HG02678 (cell line): ENCODE measurements at regions not wholly inside any gene's neighbourhood (a gene's known extent, or its start where the extent isn't known, plus 50 kb on each side); places are given as distances from the start of the nearest gene placed in this dataset.

Source experiments
- ATAC-seq: cut with Tn5 transposase; IDR thresholded peaks from one replicate; pipeline ENCODE4 v1.9.1; 2021; ENCODE audit warnings: mild to moderate bottlenecking, moderate library complexity; ENCODE audit not compliant: unreplicated experiment

DNA sequence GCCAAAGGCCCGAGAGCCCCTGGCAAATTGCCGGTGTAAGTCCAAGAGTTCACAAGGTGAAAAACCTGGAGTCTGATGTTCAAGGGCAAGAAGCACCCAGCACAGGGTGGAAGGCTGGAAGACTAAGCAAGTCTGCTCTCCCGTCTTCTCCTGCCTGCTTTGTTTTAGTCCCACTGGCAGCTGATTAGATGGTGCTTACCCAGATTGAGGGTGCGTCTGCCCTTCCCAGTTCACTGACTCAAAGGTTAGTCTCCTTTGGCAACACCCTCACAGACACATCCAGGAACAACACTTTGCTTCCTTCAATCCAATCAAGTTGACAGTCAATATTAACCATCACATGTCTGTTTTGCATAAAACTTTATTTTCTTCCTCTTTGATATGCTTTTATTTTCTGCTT, 157.4 kb downstream of the HS3ST1 start:
- ATAC-seq, result no peak

DNA sequence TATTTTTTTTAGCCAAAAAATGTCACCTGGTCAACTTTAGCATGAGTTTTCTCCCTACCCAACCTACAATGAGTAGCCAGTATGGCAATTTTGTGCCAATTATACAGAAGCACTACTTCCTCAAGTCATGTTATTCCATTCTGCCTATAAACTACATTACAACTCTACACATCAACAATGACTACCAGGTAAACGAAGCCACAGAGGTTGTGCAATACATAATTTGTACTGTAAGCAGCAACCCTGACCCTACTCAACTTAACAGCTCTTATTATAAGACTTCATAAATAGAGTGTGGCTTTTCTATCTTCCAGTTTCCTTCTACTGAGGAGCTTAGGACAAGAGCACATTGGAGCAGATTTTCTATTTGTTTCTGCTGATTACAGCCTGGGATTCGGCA, 160.5 kb downstream of the HS3ST1 start:
- ATAC-seq, result no peak

DNA sequence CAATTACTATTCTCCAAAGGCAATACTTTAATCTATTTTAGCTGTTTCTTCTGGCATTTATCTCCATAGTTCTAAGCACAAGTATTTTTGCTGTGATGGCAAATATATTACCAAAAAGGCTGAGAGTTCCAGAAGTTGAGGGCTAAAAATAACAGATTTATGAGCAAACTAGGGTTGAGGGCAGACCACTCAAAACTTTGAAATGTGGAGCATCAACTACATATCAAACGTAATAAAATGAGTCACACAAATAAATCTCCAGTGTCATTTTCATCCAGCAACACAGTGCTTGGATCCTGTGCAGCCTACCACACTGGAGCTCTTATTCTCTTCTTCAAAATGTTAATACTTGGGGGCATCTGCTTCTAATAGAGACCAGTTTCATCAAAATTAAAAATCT, 163.9 kb downstream of the HS3ST1 start:
- ATAC-seq, result no peak

DNA sequence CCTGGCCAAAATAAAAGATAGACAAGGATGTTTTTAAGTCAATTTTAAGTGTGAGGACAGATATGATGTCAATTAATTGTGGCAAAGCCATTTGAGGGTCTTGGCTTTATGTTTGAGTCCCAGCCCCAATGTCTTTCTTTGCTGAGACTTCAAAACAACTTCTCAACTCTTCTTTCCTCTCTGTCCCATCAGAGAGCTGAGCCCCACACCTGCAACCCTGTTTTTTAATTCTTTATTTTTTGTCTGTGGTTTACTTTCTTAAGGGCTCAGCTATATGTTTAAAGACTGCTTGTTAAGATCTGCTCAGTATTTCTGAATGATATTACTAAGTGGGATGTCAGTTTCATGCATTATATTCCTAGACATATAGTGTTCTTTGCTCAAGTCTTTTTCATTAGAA, 164.3 kb downstream of the HS3ST1 start:
- no peak for ATAC-seq

DNA sequence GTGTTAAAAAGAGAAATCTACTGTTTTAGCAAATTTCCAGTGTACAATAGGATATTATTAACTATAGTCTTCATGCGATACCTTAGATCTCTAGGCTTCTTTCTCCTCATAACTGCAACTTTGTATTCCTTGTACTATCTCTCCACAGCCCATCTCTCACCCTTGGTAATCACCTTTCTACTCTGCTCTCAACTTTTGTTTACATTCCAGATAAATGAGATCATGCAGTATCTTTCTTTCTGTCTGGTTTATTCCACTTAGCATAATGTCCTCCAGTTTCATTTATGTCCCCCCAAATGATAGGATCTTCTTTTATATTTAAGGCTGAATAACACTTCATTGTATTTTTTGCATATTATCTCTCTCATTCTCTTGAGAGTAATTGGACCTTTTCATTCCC, 165.5 kb downstream of the HS3ST1 start:
- ATAC-seq, result no peak

DNA sequence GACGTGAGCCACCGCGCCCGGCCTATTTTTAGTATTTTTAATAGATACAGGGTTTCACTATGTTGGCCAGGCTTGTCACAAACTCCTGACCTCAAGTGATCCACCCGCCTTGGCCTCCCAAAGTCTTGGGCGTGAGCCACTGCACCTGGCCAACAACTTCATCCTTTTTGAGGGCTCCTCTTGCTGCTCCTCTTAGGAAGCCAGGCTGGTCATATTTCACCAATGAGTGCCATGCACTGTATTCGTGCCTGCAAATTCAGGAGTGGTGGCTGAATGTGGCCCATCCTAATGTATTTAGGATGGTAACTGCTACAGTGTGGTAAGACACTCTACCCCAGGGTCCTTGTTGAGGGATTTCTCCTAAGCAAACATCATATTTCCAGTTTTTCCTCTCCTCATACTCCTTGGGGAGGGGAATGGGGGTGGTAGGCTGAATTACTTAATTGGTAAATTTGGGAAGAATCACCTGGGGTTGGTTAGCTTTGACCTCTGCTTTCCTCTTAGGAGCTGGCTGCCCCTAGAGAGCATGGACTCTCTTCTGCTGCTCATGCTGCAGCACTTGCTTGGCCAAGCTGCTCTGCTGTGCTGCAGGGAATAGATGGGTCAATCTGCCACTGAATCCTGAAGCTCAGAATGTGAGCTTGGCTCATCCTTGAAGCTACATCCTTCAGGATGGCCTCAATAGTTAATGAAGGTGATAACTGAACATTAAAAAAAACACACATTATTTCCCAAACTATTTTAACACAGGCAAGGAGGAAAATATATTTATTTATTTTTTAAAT, 167.4 kb downstream of the HS3ST1 start:
- no peak for ATAC-seq

DNA sequence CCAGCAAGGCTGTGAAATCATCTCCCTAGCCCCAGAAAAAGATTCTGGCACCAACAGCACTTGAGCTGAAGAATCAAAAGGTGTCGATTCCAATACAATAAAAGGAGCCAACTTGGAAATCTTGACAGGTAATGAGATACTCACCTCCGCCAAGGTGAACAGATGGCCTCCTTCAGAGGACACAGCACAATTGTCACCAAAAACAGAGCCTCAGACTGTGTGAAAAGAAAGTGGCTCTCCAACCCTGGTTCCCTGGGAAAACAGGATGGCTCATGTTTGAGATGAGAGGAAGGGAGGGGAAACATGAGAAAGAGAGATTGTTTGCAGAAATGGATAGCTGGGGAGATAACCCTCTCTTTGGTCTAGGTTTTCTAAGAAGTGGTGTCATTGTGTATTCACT, 168.9 kb downstream of the HS3ST1 start:
- ATAC-seq, result no peak

DNA sequence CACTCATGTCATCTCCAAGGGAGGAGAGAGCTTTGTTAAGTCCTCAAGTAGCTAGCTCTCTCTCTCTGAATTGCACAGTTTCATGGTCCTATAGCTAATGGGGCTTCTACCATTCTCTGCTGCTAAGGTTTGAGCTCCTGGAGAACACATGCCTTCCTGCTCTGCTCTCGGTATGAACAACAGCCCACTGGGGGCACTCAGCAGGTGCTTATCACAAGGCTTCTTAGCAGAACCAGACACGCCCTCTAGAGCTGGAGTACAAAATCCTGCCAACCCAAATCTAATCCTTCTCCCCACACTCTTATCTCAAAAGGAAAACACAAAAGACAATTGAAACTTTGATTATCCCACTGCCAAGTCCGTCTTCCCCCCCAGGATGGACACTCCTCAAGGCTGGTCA, 176.5 kb downstream of the HS3ST1 start:
- no peak for ATAC-seq

DNA sequence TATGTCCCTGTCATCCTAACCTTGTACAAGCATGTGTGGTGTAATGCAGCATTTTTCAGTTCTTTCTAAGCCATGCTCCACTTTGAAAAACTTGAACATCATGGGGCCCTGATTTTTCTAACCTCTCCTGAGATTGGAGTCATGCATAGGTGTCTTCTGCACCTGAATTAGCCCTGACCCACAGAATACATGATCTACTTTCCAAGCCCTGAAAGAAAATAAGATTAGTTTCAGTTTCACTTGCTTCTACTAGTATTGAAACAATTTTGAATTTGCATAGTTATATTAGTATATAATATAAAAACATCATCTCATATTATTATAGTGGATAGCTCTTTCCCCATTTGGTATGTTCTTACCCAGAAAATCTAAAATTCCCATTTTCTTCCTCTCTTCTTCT, 178.2 kb downstream of the HS3ST1 start:
- no peak for ATAC-seq

DNA sequence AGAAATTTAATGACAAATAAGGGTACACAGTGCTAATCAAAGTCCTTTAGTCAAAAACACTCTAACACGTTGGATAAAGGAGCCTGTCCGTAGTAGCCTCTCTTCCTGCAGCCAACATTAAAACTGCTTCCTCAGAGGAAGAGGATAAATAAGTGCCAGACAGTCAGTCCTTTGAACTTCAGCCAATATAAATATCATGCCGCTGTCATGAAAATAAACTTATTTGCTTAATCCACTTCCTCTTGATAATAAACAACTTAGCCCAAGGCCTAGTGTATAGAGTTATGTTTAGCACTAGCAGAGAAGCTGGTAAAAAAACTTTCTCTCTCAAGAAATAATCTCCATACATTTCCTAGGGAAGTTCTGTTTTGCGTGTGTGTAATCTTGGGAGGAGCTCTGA, 196.7 kb downstream of the HS3ST1 start:
- ATAC-seq, result no peak

DNA sequence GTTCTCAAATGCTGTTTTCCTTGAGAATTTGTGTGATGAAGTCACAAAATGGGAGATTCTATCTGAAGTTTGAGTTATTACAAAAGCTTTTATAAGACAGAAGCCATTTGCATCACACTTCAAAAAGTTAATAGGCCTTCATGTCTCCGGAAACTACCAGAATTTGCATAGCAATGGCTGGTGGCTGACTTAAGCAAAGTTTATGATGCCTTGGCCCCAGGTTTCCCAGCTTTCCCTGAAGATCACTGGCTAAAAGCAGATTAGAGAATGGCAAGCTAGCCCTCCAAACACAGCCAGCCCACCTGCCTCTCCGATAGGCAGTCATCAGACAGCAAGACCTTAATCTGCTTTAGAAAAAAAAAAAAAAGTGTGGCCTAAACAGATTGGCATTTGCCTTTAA, 197.8 kb downstream of the HS3ST1 start:
- no peak for ATAC-seq

DNA sequence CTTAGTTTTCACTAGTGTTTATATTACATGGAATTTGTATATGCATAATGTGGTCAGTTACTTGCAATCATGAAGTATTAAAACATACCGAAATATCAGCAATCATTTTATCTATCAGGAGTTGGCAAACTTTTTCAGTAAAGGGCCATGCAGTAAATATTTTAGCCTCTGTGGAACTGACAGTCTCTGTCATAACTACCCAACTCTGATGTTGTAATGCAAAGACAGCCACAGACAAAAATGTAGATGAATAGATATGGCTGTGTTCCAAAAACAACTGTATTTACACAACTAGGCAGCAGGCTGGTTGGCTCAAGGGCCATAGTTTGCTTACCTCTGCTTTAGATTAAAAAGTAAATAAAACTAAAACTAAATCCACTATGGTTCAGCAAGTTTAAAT, 200.2 kb downstream of the HS3ST1 start:
- no peak for ATAC-seq

DNA sequence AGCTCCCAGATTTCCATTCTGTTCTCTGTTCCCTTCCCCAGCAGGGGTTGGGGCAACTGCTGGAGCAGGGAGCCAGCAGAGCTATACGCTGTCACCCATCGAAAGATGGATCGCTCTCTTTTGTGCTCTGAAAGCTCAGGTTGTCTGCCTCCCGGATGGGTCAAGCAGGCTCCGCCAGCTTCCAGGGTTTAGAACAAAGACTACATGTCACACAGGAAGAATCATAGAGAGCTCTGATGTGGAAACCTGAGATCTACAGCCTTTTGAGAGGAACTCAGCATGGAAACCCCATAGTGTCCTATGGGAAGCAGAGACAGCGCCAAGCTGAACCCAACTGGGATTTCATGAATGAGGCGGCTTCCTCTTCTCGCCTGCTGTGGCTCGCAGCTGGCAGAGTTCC, 205.4 kb downstream of the HS3ST1 start:
- no peak for ATAC-seq

DNA sequence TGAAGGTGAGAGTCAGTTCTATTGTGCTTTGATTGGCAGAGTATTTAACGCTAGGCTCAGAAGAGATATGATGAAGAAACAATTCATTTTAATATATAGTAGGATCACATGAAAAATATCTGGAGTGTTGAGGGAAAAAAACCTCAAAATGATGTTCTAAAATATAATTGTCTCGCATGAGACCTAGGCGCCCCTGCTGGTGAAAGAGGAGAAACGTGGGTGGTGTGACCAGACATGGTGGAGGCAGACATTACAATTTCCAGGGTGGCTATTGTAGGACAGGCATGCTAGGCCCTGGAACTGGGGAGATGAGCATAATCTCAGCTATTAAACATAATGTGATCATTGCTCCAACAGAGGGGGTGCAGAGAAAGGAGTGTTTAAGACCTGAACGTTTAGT, 210.0 kb downstream of the HS3ST1 start:
- no peak for ATAC-seq

DNA sequence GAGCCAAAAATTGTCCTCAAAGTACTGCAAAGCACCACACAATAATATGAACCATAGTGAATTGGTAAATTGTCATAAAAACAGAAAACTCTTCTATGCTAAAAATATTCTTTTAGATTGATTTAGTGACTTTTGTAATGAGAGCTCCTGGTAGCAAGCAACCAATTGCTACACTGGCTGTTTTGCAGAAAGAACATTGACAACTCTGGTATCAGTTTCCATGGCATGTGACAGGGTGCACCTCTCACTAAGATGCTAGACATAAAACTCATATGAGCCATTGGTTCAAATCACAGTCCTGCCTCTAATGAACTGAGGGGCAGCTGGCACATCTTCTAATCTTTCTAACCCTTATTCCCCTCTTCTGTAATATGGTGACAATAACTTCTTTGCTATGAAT, 212.2 kb downstream of the HS3ST1 start:
- ATAC-seq, result no peak

DNA sequence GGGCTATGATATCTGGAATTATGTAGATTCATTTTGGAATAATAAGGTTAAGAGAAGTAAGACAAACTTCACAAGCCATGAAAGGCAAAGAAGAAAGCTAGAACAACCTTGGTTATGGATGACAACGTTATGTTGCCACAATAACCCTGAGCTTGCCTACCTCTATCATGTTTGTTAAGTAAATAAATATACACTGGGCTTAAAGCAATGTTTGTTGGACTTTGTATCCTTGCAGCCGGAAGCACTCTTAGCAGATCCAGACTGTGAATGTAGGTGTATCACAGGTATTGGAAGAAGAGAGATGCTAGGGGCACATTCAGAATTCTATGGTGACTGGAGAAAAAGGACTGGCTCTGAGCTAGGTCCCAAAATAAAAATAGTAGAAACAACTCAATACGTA, 214.4 kb downstream of the HS3ST1 start:
- ATAC-seq, result no peak

DNA sequence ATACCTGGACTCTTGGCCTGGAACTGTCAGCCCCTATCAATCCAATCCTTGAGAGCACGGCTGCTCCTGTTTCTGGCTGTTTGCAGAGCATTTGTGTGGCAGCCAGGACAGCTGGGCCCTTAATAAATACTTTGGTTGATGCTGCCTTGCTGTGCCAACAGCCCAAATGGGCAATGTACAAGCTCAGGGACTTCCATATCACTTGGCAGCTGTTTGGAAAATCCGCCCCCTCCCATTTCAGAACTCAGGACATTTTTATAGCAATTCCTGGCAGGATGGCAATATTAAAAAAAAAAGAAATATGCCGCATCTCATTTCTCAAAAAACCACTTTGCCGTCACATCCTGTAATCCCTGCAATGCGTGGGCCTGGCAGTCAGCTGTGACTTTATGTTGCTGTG, 218.9 kb downstream of the HS3ST1 start:
- no peak for ATAC-seq

DNA sequence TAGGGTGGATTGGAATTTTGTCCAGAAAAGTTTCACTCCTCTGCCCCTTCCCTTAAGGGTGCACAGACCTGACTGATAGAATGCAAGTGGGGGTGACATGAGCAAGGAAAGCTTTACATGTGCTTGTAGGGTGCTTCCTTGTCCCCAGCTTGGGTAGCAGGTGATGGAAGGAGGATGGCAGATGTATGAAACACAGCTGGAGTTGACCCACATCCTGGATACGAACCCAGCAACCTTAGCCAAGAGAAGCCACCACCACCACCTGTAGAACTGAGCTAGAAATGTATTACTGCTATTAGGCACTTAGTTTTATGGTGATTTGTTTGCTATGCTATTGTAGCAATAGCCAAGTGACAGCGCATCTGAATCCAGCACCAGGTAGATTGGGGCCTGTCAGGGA, 227.4 kb downstream of the HS3ST1 start:
- no peak for ATAC-seq

DNA sequence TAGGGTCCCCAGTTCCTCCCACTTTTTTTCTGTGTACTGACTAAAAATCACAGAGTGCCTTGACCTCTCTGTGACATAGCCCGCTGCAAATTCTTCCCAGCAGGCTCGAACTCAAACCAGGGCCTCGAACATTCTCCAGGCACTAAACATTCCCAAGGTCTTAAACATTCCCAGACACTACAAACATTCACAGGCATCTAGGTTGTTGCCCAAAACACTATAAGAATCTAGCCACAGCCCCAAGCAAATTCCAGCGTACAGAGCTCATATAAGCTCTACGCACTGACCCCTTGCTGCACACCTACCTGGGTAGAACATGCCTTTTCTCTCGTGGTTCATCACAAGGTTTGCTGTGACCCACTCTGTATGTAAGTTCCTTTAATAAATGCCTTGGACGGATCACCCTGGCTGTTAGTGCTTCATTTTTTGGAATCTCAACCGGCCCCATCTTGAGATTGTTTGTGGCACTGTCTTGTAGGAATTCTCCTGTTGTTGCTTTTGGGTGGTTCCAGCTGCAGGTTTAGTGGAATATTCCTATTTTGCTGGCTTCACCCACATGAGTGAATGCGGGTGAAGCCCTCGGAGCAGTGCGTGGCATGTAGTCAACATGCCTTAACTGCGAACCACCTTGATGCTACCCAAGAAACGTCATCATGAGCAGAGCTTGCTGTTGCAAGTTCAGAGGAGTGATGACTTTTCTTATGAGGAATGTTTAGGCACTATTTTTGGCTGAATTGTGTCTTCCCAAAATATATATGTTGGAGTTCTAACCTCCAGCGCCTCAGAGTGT, 230.0 kb downstream of the HS3ST1 start:
- ATAC-seq, result no peak

DNA sequence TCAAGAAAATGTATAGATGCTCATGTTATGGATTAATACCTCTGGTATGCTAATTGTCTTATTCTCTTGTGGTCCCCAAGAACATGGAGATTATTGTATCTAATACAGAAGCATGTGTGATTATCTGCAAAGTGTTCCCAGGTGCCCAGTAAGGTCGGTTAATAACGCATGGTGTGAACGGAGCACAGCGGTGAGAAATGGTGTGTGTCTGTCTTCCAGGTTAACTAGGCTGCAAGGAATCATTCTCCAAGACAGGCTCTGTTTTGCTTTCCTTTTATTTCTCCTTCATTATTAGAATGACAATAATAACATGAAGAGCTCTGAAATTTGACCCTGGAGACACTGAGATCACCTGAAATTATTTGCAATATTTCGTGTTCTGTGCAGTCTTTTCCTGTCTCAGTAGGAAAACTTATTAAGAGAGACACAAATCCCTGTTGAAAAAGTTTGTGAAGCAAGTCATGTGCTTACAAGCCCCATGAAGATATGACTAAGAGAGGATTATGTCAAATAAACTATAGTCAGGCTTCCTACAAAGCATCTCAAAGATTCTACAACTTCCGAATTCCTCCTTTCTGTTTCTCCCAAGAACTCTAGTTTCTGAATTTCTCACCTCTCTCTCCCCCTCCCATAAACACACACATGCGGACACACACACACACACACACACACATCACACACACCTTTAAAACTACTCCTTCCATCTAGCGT, 230.9 kb downstream of the HS3ST1 start:
- no peak for ATAC-seq

DNA sequence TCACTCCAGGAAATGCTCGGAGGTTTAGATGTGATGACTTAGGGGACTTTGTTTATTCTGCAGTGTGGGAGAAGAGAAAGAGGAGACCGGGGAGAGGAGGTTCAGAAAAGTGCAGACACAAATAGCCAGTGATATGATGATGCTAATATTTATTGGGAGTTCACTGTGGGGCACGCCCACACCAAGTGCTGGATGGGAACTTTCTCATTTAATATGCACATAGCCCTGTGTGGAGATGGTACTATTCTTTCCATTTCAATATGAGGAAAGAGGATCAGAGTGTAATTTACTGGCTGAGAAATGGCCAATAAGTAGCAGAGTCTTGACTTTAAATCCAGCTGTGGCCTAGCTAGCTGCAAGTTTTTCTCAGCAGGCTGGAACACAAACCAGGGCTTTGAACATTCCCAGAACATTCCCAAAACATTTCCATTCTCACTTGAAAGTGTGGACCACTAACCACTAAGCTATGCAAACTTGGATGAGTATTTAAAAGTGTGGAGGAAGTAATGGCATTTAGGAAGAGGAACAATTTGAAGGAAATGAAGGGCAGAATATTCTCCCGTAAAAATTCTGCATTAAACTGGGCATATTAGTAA, 231.7 kb downstream of the HS3ST1 start:
- ATAC-seq, result no peak

DNA sequence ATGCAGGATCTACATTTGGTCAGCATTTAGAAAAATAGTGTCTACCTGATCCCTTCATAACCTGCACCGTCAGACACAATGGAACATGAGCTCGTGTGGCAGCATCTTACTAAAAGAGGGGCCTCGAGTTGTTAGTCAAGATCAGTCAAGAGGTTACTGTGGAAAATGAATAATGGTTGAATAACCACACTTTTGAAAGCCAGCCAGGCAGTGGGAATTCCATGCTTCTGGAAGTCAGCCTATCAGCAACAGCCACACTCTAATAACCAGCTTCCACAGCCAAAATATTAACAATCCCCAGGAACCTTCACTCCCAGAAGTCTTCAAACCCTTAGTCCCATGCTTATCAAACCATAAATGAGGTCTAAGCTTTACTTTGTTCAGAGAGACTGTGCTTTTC, 234.3 kb downstream of the HS3ST1 start:
- no peak for ATAC-seq
